ENCODE measurements at regions not wholly inside any gene's neighbourhood (a gene's known extent, or its start where the extent isn't known, plus 50 kb on each side); places are given as distances from the start of the nearest gene placed in this dataset.

DNA sequence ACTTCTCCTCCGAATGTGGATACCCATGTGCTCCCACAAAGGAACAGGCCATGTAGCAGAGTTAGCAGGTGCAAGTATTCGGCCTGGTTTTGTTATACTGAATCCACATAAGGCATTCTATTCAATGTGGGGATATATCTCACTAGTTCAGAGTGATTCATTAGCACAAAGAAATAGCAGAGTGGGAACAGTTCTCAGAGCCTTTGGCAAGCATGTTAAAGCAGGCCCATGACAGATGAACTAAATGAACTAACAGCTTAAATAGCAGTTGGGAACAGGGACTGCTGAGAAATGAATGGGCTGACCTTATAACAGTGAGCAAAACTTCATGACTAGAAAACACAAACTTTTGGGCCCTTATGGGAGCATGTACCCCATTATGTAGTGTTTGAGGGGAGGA is 352.0 kb downstream of the FLRT2 start:
- Histone ChIP-seq H3K4me3 (no peak overlapping the region), H3K27me3 (no peaks in the 10 kb centered on the region), H3K36me3 (no peaks in the 10 kb centered on the region), H3K4me1 (no peaks in the 10 kb centered on the region), H3K27ac (no peak overlapping the region), H3K9me3 (no peaks in the 10 kb centered on the region)
- DNase-seq (ENCODE audit: low spot score in 2 of 2) = no peak
- no peak for TF ChIP-seq POLR2A (IDR thresholded peaks at IDR 0.05)
- TF ChIP-seq, protein P1, sequence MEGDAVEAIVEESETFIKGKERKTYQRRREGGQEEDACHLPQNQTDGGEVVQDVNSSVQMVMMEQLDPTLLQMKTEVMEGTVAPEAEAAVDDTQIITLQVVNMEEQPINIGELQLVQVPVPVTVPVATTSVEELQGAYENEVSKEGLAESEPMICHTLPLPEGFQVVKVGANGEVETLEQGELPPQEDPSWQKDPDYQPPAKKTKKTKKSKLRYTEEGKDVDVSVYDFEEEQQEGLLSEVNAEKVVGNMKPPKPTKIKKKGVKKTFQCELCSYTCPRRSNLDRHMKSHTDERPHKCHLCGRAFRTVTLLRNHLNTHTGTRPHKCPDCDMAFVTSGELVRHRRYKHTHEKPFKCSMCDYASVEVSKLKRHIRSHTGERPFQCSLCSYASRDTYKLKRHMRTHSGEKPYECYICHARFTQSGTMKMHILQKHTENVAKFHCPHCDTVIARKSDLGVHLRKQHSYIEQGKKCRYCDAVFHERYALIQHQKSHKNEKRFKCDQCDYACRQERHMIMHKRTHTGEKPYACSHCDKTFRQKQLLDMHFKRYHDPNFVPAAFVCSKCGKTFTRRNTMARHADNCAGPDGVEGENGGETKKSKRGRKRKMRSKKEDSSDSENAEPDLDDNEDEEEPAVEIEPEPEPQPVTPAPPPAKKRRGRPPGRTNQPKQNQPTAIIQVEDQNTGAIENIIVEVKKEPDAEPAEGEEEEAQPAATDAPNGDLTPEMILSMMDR (IDR thresholded peaks at IDR 0.05) = no peak
- no peak for TF ChIP-seq POLR2AphosphoS5 (IDR thresholded peaks at IDR 0.05)
- intact Hi-C loops (cut with DNase I; ENCODE audit: low total_unique reads) = no loop called here

DNA sequence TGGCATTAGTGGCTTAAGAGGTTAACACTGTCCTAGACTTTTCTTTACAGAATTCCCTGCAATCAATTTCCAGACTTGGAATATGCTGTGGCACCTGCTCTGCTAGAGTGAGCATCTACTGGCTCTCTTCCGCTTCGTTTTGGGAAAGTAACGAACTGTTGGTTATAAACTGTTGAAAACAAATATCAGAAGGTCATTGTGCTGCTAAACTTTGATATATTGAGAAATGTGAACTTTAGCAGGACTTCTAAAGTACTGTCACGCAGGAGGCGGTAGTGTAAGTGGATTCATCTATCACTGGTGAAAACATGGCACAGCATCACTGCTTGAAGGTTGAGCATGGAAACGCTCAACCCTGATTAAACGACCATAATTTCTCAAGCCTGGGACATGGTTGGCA is 348.9 kb downstream of the FLRT2 start:
- no peak for DNase-seq (ENCODE audit: low spot score in 2 of 2)
- Histone ChIP-seq H3K4me1 (no peaks in the 10 kb centered on the region), H3K27ac (no peak overlapping the region), H3K36me3 (no peaks in the 10 kb centered on the region), H3K27me3 (no peaks in the 10 kb centered on the region), H3K9me3 (no peaks in the 10 kb centered on the region), H3K4me3 (no peak overlapping the region)
- no peak for TF ChIP-seq POLR2A (IDR thresholded peaks at IDR 0.05)
- no peak for TF ChIP-seq POLR2AphosphoS5 (IDR thresholded peaks at IDR 0.05)
- TF ChIP-seq, protein P1 (IDR thresholded peaks at IDR 0.05) = no peak
- intact Hi-C loops (cut with DNase I; ENCODE audit: low total_unique reads) = no loop called here

DNA sequence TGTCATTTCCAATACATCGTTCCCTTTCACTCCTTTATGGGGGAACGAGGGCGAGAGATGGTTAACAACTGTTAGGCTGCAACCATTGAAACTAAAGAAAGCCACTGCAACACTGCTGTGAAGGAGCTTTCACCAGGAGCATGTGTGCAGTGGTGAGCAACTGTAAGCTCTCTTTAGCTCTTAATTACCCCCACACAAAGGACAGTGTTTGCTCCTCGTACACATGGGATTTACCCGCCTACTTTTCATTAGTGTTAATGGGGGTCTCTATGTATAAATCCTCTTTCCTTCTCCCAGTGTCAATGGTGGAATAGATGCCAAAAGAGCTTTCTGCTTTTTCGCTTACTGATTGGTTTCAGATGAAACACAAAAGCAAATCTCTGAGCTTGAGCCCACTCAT is 343.1 kb downstream of the FLRT2 start:
- H3K36me3 ChIP-seq = no peaks in the 10 kb centered on the region
- TF ChIP-seq POLR2AphosphoS5 (IDR thresholded peaks at IDR 0.05) (no peak), POLR2A (IDR thresholded peaks at IDR 0.05) (no peak)
- TF ChIP-seq, protein P1 (IDR thresholded peaks at IDR 0.05) = no peak
- DNase-seq (ENCODE audit: low spot score in 2 of 2) = no peak

DNA sequence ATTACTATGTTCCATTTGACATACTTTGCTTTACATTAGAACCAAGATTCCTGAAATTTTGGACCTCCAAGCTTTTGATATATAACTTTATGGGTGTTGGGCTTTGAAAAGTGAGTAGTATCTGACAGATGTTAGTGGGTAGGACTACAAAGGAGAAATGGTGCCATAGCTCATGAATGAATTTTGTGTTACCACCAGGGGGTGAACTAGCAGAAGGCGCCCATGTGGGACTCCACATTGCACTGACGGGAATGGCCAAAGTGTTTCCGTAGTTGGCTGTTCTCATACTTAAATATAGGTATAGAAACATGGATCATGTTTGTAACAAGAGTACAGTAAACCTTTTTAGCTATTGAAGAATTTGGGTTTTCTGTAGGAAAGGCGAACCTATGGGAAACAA is 337.5 kb downstream of the FLRT2 start:
- no peak overlapping the region for H3K27ac ChIP-seq
- H3K9me3 ChIP-seq = no peaks in the 10 kb centered on the region
- H3K27me3 ChIP-seq = no peaks in the 10 kb centered on the region
- intact Hi-C loops (cut with DNase I; ENCODE audit: low total_unique reads) = loop anchor here (10.0 kb wide), 1 partner anchor 603 kb away; no protein-coding TSS in a partner anchor
- H3K36me3 ChIP-seq = no peaks in the 10 kb centered on the region
- no peaks in the 10 kb centered on the region for H3K4me1 ChIP-seq
- H3K4me3 ChIP-seq = no peak overlapping the region
- DNase-seq (ENCODE audit: low spot score in 2 of 2) = no peak
- TF ChIP-seq, protein P1 (IDR thresholded peaks at IDR 0.05) = no peak

More for the DNA sequence above, 343.1 kb downstream of the FLRT2 start:
- H3K27ac ChIP-seq = no peak overlapping the region
- intact Hi-C loops (cut with DNase I; ENCODE audit: low total_unique reads) = no loop called here
- no peaks in the 10 kb centered on the region for H3K4me1 ChIP-seq
- H3K9me3 ChIP-seq = no peaks in the 10 kb centered on the region
- H3K27me3 ChIP-seq = no peaks in the 10 kb centered on the region
- no peak overlapping the region for H3K4me3 ChIP-seq

DNA sequence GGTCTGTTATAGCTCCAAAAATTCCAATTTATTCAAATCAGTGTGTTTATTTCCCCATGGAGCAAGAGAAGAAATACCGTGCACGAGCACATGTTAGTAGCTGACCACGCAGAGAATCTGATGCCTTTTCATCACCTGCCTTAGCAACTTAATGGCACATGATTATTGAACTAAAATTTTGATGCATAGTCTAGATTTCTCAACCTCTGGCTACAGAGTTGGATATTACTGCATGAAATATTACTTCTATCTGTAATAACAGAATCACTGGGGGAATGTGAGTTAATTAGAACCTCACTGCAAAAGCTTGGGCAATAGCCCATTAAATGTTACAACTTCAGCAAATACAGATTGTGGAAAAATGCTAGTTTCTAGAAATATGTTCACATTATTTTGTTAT is 335.8 kb downstream of the FLRT2 start:
- no peak for DNase-seq (ENCODE audit: low spot score in 2 of 2)
- Histone ChIP-seq H3K27ac (no peak overlapping the region), H3K36me3 (no peaks in the 10 kb centered on the region), H3K9me3 (no peaks in the 10 kb centered on the region), H3K4me1 (no peaks in the 10 kb centered on the region), H3K27me3 (no peaks in the 10 kb centered on the region), H3K4me3 (no peak overlapping the region)
- no peak for TF ChIP-seq POLR2A (IDR thresholded peaks at IDR 0.05)
- TF ChIP-seq POLR2AphosphoS5 (IDR thresholded peaks at IDR 0.05) = no peak
- TF ChIP-seq, protein P1 (IDR thresholded peaks at IDR 0.05) = no peak
- intact Hi-C loops (cut with DNase I; ENCODE audit: low total_unique reads) = loop anchor here (10.0 kb wide), 1 partner anchor 601 kb away; no protein-coding TSS in a partner anchor

Measured in breast epithelium (tissue), 4 donors.